ENCODE measurements at regions not wholly inside any gene's neighbourhood (a gene's known extent, or its start where the extent isn't known, plus 50 kb on each side); places are given as distances from the start of the nearest gene placed in this dataset.
"Not testable (repeated sequence)": the region's sequence is repeated elsewhere in the genome, so short reads cannot be mapped to it uniquely, and the experiment has no call there.

DNA sequence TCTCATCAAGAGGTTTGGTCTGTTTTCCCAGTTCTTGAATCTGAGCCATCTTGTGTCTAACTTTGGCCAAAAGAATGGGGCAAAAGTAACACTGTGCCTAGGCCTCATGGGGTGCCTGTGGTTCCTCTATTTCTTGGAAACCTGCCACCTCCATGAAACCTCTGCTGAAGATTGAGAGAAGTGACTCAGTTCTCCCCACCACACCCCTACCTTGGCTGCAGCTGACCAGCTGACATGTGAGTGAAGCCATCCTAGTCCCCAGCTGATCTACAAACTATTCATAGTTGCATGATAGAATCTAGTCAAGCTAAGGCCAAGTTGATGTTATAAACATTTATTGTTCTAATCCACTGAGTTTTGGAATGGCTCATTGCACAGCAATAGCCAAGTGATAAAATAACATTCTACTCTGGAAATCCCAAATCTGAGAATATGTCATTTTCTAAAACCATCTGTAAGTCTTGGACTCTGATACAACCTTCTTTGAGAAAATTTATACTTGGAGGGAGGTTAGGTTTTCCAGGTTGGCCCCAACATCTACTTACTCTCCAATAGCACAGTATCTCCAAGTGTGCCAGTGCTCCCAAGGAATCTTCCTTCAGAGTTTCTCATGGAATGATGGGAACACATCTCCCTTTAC, 107.0 kb upstream of the SMLR1 start:
- intact Hi-C loops (cut with DNase I) = no loop called here

DNA sequence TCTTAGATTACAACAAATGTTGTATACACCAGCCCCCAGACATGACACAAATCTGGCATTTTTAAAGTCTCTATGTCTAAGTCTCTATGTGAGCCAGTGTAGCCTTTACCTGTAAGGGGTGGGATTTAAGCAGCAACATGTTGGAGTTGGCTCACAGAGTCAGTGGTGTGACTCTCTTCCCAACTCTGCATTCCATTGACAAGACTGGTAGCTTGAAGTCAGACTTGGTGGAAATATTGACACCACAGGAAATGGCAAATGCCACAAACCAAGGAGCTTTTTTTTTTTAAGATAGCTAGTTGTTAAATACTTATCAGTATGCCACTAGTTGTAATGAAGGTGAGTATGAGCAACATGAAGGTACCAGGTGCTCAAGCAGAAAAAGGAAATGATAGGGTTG, 103.1 kb upstream of the SMLR1 start:
- Histone ChIP-seq H3K27ac (no peak overlapping the region), H3K9me3 (replicated peaks in 1 of 3) (no peaks in the 10 kb centered on the region), H3K36me3 (replicated peaks in 1 of 2) (no peaks in the 10 kb centered on the region), H3K4me3 (no peak overlapping the region), H3K4me1 (replicated peaks in 1 of 2) (no peaks in the 10 kb centered on the region), H3K27me3 (no peaks in the 10 kb centered on the region)
- TF ChIP-seq, protein P1, sequence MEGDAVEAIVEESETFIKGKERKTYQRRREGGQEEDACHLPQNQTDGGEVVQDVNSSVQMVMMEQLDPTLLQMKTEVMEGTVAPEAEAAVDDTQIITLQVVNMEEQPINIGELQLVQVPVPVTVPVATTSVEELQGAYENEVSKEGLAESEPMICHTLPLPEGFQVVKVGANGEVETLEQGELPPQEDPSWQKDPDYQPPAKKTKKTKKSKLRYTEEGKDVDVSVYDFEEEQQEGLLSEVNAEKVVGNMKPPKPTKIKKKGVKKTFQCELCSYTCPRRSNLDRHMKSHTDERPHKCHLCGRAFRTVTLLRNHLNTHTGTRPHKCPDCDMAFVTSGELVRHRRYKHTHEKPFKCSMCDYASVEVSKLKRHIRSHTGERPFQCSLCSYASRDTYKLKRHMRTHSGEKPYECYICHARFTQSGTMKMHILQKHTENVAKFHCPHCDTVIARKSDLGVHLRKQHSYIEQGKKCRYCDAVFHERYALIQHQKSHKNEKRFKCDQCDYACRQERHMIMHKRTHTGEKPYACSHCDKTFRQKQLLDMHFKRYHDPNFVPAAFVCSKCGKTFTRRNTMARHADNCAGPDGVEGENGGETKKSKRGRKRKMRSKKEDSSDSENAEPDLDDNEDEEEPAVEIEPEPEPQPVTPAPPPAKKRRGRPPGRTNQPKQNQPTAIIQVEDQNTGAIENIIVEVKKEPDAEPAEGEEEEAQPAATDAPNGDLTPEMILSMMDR (IDR thresholded peaks at IDR 0.05) = no peak
- no peak for TF ChIP-seq POLR2A (IDR thresholded peaks at IDR 0.05)
- DNase-seq = no peak
- intact Hi-C loops (cut with DNase I) = no loop called here

More for the DNA sequence above, 107.0 kb upstream of the SMLR1 start:
- no peak for DNase-seq
- no peaks in the 10 kb centered on the region for H3K36me3 ChIP-seq (replicated peaks in 1 of 2)
- no peak overlapping the region for H3K27ac ChIP-seq
- H3K4me1 ChIP-seq (replicated peaks in 1 of 2) = no peaks in the 10 kb centered on the region
- H3K9me3 ChIP-seq (replicated peaks in 1 of 3) = no peaks in the 10 kb centered on the region
- TF ChIP-seq POLR2A (IDR thresholded peaks at IDR 0.05) = no peak
- TF ChIP-seq, protein P1 (IDR thresholded peaks at IDR 0.05) = no peak
- H3K4me3 ChIP-seq = no peak overlapping the region
- H3K27me3 ChIP-seq = no peaks in the 10 kb centered on the region

DNA sequence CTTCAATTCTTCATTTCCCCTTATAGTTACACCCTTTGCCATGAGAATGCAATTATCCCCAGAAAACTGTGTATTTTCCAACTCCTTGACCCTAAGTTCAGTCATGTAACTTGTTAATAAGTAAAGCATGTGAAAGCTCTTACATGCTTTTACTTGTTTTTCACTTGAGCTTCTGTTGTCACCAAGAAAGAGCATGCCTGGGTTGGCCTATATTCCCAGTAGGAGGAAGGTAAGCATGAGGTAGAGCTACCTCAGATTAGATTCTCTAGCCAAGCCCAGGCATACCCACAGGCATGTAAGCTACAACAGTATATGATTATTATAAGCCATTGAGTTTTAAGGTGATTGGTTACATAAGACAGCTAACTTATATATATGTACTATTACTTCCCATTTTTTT, 101.7 kb upstream of the SMLR1 start:
- peaks cover 0 to 3% of the 10 kb centered on the region in 2 donors for H3K4me1 ChIP-seq (replicated peaks in 1 of 2)
- DNase-seq = no peak
- intact Hi-C loops (cut with DNase I) = no loop called here
- no peak overlapping the region for H3K4me3 ChIP-seq
- H3K9me3 ChIP-seq (replicated peaks in 1 of 3) = no peaks in the 10 kb centered on the region
- TF ChIP-seq, protein P1 (IDR thresholded peaks at IDR 0.05) = no peak
- TF ChIP-seq POLR2A (IDR thresholded peaks at IDR 0.05) = no peak
- no peaks in the 10 kb centered on the region for H3K27me3 ChIP-seq
- no peak overlapping the region for H3K27ac ChIP-seq
- H3K36me3 ChIP-seq (replicated peaks in 1 of 2) = no peaks in the 10 kb centered on the region

DNA sequence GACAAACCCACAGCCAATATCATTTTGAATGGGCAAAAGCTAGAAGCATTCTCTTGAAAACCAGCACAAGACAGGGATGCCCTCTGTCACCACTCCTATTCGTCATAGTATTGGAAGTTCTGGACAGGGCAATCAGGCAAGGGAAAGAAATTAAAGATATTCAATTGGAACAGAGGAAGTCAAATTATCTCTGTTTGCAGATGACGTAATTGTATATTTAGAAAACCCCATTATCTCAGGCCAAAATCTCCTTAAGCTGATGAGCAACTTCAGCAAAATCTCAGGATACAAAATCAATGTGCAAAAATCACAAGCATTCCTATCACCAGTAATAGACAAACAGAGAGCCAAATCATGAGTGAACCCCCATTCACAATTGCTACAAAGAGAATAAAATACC, 99.1 kb upstream of the SMLR1 start:
- H3K36me3 ChIP-seq (replicated peaks in 1 of 2); DNase-seq; H3K27ac ChIP-seq; intact Hi-C loops (cut with DNase I); H3K27me3 ChIP-seq; H3K4me3 ChIP-seq; H3K9me3 ChIP-seq (replicated peaks in 1 of 3): not testable (repeated sequence)
- H3K4me1 ChIP-seq (replicated peaks in 1 of 2) = peaks cover 10 to 28% of the 10 kb centered on the region in 2 donors
- 82 to 92% (median 86%) methylated on average over 2 of the region's 2 CpGs for WGBS, 4 donors

DNA sequence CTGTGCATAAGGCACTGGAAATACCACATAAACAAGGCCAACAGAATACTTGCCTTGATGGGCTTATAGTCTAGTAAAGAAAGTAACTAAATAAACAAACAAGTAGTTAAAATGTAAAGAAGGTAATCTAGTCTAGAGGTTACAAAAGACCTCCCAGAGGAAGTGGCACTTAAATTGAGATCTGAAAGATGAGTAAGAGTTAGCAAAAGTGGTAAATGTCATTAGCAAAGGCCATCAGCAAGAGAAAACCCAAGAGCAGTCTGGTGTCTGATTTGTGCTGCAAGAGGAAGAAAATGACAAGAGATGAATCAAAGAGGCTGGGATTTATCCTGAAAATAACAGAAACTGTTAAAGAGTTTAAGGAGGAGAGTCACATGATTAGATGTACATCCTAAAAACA, 96.6 kb upstream of the SMLR1 start:
- intact Hi-C loops (cut with DNase I) = no loop called here
- no peak for TF ChIP-seq POLR2A (IDR thresholded peaks at IDR 0.05)
- TF ChIP-seq, protein P1 (IDR thresholded peaks at IDR 0.05) = no peak
- H3K4me3 ChIP-seq = no peak overlapping the region
- H3K27ac ChIP-seq = peak overlapping the region in 2 of 5 donors; percentile 33 to 42
- H3K9me3 ChIP-seq (replicated peaks in 1 of 3) = no peaks in the 10 kb centered on the region
- no peak for DNase-seq
- H3K27me3 ChIP-seq = no peaks in the 10 kb centered on the region
- no peaks in the 10 kb centered on the region for H3K36me3 ChIP-seq (replicated peaks in 1 of 2)
- H3K4me1 ChIP-seq (replicated peaks in 1 of 2) = peaks cover 28 to 42% of the 10 kb centered on the region in 2 donors
